Left kidney (tissue), 1 donor: ENCODE measurements at regions not wholly inside any gene's neighbourhood (a gene's known extent, or its start where the extent isn't known, plus 50 kb on each side); places are given as distances from the start of the nearest gene placed in this dataset.

Experiments
- DNase-seq: peaks from one replicate; pipeline ENCODE4 v3.0.0-alpha.2; 2013

- no peak for DNase-seq
Measured at GRCh38 chr6:141313986-141314385, 818.7 kb upstream of the GJE1 start.

DNA sequence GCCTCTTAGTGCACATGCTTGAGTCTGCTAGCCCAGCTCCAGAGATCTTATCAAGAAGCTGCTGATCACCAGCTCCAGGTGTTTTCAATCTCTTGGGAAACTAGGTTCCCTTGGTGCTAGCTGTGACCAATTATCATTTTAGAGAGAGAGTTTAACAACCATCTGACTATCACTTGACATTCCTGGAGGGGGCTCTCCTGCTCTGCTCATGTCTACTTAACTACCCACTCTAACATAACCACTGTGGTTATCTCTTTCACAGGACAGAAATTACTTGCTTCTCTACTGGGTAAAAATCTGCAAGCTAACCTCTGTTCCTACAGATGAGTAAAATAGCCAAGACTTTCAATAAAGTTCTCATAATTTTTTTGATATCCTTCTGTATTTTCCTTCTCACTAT is 823.4 kb upstream of the GJE1 start:
- no peak for DNase-seq

DNA sequence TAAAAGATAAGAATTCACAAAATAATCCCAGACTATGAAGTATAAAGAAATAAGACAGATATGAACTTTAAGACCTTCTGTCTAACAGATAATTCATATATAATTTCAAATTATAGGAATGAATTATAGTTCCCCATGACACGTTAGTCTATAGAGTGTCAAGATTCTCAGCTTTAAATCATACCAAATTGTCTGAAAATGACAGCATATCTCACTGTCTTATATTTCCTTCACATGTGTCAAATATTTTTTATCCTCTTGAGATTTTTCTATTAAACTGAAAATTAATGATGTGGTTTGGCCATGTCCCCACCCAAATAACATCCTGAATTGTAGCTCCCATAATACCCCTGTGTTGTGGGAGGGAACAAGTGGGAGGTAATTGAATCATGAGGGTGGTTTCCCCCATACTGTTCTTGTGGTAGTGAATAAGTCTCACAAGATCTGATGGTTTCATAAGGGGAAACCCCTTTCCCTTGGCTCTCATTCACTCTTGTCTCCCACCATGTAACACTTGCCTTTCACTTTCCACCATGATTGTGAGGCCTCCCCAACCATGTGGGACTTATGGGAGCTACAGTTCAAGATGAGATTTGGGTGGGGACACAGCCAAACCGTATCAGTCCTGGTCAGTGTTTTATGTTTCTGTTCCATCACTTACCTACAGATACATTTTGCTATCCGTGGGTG is 825.3 kb upstream of the GJE1 start:
- DNase-seq: no peak

DNA sequence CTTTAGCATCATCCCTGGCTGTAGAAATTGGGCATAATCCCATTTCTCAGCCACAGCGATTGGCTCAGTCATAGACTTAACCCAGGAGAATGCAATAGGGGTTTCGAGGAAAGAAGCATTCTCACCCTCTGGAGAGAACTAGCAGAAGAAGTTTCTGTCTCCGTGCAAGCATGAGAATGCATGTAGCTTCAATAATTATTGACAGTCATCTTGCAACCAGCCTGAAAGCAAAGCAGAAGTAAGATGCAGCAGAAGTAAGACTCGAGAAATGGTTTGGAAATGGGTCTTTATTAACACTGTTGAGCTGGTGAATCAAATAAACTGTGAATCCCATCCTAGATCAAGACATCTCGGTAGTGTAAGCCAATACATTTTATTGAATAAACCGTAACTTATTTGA is 828.8 kb upstream of the GJE1 start:
- no peak for DNase-seq

DNA sequence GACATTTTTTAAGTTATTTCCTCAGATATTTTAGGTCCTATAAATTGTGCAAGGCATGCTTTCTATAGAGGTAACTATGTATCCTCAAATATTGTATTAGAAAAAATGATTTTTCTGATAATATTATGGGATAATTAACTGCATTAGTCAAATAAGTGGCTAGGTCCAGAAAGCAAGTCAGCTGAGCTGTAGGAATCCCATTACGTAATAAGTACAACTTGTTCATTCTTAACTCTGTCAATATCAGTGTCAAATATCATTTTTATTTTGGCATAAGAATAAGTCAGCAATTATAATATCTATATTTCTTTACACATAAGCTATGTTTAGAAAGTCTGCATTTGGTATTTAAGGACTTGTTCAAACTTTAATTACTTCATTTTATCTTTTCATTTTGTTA is 830.9 kb upstream of the GJE1 start:
- DNase-seq: no peak

DNA sequence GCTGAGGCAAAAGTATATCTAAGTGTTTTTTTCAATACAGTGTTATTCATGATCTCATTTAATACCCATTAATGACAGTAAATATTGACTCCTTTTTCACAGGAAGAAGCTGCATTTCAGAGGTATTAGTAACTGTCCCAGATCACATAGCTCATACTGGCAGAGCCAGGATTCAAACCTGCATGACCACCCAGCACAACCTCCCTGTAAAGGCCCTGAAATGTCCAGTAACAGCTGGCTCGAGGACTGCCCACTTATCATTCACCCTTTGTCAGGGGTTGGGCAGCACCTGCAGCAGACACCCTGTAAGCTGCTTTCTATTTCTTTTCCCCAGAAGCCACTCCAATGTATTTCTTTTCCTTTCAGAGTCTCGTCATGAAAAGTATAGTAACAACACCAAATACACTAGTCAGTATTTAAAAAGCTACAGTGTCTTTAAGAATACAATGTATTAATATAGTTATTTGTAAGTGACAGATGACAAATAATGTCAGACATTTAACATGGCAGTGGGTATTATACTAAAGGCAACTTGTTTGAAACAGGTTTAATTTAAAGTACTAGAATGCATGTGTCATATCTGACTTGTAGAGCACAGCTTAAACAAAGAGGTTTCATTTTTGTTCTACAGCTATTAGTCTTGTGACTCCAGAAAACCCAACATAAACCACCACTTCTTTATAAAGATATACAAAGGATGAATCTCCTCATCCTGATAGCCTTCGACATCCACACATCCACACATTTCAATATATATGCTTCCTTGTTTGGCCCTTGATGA is 841.6 kb upstream of the GJE1 start:
- no peak for DNase-seq

DNA sequence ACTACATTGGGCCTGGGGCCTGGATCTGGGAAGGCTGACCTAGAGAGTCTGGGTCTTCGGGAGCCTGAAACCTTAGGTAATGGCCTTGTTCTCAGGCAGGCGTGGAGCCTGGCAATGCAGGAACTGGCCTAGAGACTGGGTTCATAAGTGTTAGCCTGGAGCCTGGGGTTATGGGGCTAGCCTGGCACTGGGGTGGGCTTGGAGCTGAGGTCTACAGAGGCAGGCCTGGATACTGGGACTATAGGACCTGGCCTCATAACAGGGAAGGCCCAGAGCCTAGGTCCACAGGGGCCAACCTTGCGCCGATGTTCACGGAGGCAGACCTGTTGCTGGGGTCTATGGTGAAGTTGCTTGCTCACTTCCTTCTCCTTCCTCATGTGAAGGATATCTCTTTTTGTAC is 843.8 kb upstream of the GJE1 start:
- DNase-seq: no peak

DNA sequence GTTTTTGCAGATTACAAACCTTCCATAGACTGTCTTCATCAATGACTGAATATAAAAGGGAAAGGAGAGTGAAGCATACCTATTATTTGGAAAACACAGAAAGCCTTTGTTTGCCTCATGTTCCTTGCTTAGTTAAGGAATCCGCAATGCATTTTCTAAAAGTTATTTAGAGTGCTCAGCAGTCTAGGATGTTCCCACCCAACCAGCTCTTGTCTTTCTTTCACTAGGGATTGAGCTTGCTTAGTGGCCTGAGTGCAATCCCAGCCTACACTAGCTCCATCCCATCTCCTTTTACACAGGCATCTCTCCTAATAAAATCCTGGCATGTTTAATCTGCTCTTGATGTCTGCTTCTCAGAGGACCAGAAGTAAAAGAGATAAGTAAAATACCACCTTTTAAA is 850.5 kb upstream of the GJE1 start:
- no peak for DNase-seq

GRCh38 chr6:141269684-141270083 is 863.0 kb upstream of the GJE1 start:
- DNase-seq: no peak

DNA sequence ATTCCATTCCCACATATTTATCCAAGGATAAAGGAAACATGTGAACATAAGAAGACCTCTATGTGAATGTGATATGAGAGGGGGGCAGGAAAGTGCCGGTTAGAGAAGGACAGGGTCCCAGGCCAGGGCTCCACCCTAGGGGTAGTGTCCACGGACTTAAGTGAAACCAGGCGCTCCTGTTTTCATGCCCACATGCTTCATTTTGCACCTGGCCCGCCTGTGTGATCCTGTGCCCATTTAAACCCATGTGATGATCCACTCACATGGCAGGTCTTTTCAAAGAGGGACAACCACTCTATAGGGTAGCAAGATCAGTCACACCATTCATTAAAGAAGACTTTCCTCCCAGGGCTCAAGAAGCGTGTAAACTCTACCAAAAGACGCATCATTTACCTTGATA is 865.3 kb upstream of the GJE1 start:
- DNase-seq: no peak

DNA sequence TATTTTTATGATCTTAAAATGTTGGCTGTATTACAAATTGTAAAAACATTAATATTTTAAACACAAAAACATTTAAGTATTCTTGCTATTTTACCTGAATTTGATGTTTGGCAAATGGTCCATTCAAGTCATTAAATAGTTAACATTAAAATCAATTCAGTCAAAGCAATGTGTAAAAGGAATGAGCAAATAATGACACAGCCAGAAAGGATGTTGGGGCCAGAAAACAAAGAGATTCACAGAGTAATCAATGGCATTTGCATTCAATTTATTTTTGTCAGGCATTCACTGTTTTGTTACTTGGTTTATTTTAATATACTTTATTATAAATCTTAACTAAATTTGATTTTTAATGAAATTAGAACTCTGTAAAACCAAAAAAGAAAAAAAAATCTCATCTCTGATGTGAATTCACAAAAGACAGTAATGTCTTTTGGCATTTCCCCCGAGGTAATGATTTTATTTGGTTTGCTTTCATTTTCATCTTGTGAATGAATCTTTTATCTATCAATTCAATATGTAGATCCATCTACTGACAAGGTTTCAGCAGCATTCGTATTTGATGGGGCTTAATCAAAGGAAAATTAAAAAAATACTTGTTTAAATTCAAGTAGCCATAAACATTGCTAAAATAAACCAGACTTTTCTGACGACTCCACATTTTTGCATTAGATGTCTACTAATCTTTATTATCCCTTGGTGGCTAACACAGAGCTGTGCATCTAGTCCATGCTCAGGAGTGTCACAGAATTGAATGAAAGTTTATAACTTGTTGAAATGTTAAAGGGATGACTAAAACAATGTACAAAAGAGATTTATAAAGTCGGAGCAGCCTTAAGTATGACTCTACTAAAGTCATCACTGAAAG is 866.7 kb upstream of the GJE1 start:
- no peak for DNase-seq

GRCh38 chr6:141264101-141264500 is 868.6 kb upstream of the GJE1 start:
- DNase-seq: no peak

- no peak for DNase-seq
Measured at GRCh38 chr6:141261672-141262060, 871.1 kb upstream of the GJE1 start.

- DNase-seq: no peak
Measured at GRCh38 chr6:141261016-141261671, 871.6 kb upstream of the GJE1 start.

DNA sequence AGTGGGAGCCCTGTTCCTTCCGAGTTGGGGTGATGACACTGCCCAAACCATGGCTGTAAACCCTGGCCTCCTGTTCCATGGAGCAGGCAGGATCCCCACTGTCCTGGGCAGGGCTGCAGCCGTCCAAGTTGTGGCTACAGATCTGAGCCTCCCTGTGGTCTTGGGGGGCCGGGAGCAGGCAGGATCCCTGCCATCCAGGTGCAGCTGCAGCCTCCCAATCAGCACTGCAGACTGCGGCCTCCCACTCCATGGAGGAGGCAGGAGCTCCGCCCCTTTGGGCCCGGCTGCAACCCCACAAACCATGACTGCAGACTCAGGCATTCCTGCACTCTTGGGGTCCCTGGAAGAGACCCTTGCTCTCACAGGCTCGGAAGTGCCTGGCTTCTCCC is 872.1 kb upstream of the GJE1 start:
- no peak for DNase-seq

DNA sequence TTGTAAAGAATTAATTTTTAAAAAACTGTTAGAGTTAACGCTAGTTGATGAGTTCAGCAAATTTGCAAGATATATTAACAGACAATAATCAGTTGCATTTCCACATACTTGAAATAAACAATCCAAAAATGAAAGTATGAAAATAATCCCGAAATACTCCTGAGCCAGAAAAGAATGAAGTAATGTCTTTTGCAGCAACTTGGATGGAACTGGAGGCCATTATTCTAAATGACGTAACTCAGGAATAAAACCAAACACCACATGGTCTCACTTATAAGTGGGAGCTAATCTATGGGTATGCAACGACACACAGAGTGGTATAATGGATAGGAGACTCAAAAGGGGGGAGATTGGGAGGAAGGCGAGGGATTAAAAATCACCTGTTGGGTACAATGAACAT is 872.9 kb upstream of the GJE1 start:
- no peak for DNase-seq

DNA sequence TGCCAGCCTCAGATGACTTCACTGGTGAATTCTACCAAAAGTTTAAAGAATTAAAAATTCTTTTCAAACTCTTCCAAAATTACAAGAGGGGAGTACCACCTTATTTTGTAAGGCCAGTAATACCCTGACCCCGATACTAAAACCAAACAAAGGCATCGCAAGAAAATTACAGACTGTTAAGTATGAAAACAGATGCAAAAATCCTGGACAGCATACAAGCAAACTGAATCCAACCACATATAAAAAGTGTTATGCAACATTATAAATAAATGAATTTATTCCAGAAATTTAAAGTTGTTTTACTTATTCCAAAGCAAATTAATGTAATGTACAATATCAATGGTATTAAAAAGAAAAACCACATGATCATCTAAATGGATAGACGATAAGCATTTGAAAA is 873.6 kb upstream of the GJE1 start:
- DNase-seq: no peak

DNA sequence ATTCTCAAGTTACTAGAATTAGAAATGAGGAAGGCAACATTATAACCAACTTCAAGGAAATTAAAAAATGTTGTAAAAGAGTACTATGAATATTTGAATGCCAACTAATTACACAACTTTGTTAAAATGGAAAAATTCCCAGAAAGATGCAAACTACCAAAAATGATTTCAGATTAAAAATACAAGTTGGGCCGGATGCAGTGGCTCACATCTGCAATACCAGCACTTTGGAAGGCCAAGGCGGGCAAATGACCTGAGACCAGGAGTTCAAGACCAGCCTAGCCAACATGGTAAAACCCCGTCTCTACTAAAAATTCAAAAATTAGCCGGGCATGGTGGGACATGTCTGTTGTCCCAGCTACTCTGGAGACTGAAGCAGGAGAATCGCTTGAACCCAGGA is 874.2 kb upstream of the GJE1 start:
- no peak for DNase-seq

GRCh38 chr6:141254336-141254735 is 878.4 kb upstream of the GJE1 start:
- no peak for DNase-seq

- DNase-seq: no peak
Measured at GRCh38 chr6:141252828-141253608, 879.7 kb upstream of the GJE1 start.

- no peak for DNase-seq
Measured at GRCh38 chr6:141251286-141251685, 881.4 kb upstream of the GJE1 start.
